Neuronal stem cell (in vitro differentiated cells): ENCODE measurements at regions not wholly inside any gene's neighbourhood (a gene's known extent, or its start where the extent isn't known, plus 50 kb on each side); places are given as distances from the start of the nearest gene placed in this dataset.

Experiments
- DNase-seq: peaks from one replicate; pipeline ENCODE4 v3.0.0-alpha.2; 2013; ENCODE audit warnings: low spot score
- H2AFZ ChIP-seq: one replicate; pipeline ENCODE4 v1.6.1; 2013; ENCODE audit warnings: mild to moderate bottlenecking, low read length, inconsistent platforms
- H2AK5ac ChIP-seq: 2 replicates; pipeline ENCODE4 v1.6.1; 2013; ENCODE audit warnings: low read depth, mild to moderate bottlenecking, inconsistent platforms, low read length, moderate library complexity, mixed read lengths
- H2BK120ac ChIP-seq: 2 replicates; pipeline ENCODE4 v1.6.1; 2013; ENCODE audit warnings: low read depth, mild to moderate bottlenecking, inconsistent platforms, low read length, moderate library complexity, mixed read lengths
- H2BK12ac ChIP-seq: one replicate; pipeline ENCODE4 v1.6.1; 2013; ENCODE audit warnings: low read length, inconsistent platforms
- H2BK15ac ChIP-seq: 2 replicates; pipeline ENCODE4 v1.6.1; 2013; ENCODE audit warnings: mild to moderate bottlenecking, low read length, inconsistent platforms, mixed read lengths
- H2BK5ac ChIP-seq: one replicate; pipeline ENCODE4 v1.6.1; 2013; ENCODE audit warnings: inconsistent platforms, mild to moderate bottlenecking, low read length, moderate library complexity
- H3K14ac ChIP-seq: one replicate; pipeline ENCODE4 v1.6.1; 2013; ENCODE audit warnings: low read length, inconsistent platforms
- H3K18ac ChIP-seq: 2 replicates; pipeline ENCODE4 v1.6.1; 2013; ENCODE audit warnings: low read length, inconsistent platforms
- H3K23ac ChIP-seq: 2 replicates; pipeline ENCODE4 v1.6.1; 2013; ENCODE audit warnings: low read depth, mild to moderate bottlenecking, mixed read lengths, low read length, inconsistent platforms; ENCODE audit not compliant: poor library complexity
- H3K27ac ChIP-seq: replicated peaks from 3 replicates; pipeline ENCODE4 v1.5.1; 2013; ENCODE audit warnings: low read length, inconsistent platforms
- H3K27me3 ChIP-seq, 3 experiments: 2 replicates each; pipeline ENCODE4 v1.6.1; 2013; ENCODE audit warnings: low read length in 3 of 3, mild to moderate bottlenecking in 2 of 3, inconsistent platforms in 1 of 3, low read depth in 1 of 3, mixed read lengths in 1 of 3, moderate library complexity in 1 of 3; ENCODE audit not compliant: control insufficient read depth in 3 of 3, insufficient read depth in 3 of 3
- H3K36me3 ChIP-seq, 2 donors: replicated peaks in 1 of 2; 2 replicates each; pipeline ENCODE4 v1.6.1; 2013; ENCODE audit warnings: low read length in 2 of 2; ENCODE audit not compliant: control insufficient read depth in 2 of 2, insufficient read depth in 2 of 2
- H3K4ac ChIP-seq: 2 replicates; pipeline ENCODE4 v1.6.1; 2013; ENCODE audit warnings: inconsistent platforms, mild to moderate bottlenecking, low read length, moderate library complexity
- H3K4me1 ChIP-seq, 2 donors: 1 replicate in 1 of 2; 2 replicates in 1 of 2; pipeline ENCODE4 v1.6.1; 2013; ENCODE audit warnings: low read length in 2 of 2, low read depth in 1 of 2; ENCODE audit not compliant: control insufficient read depth in 2 of 2, insufficient read depth in 1 of 2
- H3K4me2 ChIP-seq: one replicate; pipeline ENCODE4 v1.6.1; 2013; ENCODE audit warnings: mild to moderate bottlenecking, low read length, inconsistent platforms; ENCODE audit not compliant: insufficient read depth, poor library complexity, severe bottlenecking
- H3K4me3 ChIP-seq, 2 donors: 2 replicates each; pipeline ENCODE4 v1.5.1; 2013; ENCODE audit warnings: low read length in 2 of 2, mild to moderate bottlenecking in 2 of 2, inconsistent platforms in 1 of 2, moderate library complexity in 1 of 2
- H3K79me1 ChIP-seq: one replicate; pipeline ENCODE4 v1.6.1; 2013; ENCODE audit warnings: low read depth, mild to moderate bottlenecking, inconsistent platforms, low read length, moderate library complexity
- H3K9ac ChIP-seq: one replicate; pipeline ENCODE4 v1.6.1; 2013; ENCODE audit warnings: mild to moderate bottlenecking, low read depth, low read length, inconsistent platforms; ENCODE audit not compliant: poor library complexity
- H3K9me3 ChIP-seq, 2 donors: replicated peaks in 1 of 2; 2 replicates each; pipeline versions ENCODE3 to v1.6.1; 2013; ENCODE audit warnings: low read length in 2 of 2, mild to moderate bottlenecking in 2 of 2, inconsistent platforms in 1 of 2, low read depth in 1 of 2, mixed read lengths in 1 of 2, moderate library complexity in 1 of 2; ENCODE audit not compliant: control insufficient read depth in 2 of 2, insufficient read depth in 1 of 2
- H4K8ac ChIP-seq: one replicate; pipeline ENCODE4 v1.6.1; 2013; ENCODE audit warnings: low read depth, mild to moderate bottlenecking, inconsistent platforms, low read length, moderate library complexity
- H4K91ac ChIP-seq: one replicate; pipeline ENCODE4 v1.6.1; 2013; ENCODE audit warnings: low read length, low read depth, mild to moderate bottlenecking, inconsistent platforms; ENCODE audit not compliant: poor library complexity
- WGBS, 2 donors: extraction: QIAGEN DNeasy Blood & Tissue Kit; methylation state at CpG; one replicate each; pipeline ENCODE4 v1.1.7; 2013; ENCODE audit warnings: missing lambda C conversion rate in 2 of 2, mixed read lengths in 1 of 2; ENCODE audit not compliant: insufficient read length in 2 of 2, insufficient replicate concordance in 1 of 2; ENCODE audit errors: extremely low coverage in 2 of 2; 5-methylcytosine and 5-hydroxymethylcytosine counted together

DNA sequence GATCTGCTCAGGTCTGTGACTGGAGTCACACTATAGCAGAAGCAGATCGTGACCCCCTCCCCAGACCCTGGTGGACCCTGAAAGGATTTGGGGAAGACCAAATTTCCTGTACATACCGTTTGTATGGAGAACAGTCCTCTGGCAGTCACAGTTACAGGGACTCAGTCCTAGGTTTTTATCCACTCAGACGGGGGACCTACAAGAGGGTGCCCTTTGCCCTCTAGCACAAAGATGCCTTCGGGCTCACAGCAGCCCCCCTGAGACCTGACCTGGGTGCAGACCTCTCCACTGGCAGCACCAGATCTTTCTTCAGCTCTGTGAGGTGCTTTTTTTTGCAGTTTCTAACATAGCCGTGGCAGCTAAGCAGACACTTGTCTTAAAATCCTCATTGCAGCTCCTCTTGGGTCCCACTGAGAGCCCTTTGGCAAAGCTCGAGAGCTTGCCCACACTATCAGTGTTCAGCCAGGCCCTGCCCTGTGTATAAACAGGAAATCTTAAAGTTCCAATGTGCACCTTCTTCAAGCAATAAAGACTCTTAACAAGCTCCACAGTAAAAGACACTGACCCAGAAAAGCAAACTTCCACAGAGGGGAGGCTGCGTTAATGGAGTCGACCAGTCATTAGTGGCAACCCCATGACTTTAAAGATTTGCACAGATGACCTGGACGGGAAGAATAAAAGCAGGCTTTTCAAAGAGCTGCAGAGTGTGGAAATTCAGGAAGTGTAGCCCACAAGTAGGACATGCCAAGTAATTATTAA lies 71.8 kb upstream of the LHFPL2 start:
- Histone ChIP-seq H3K4ac (no peak overlapping the region), H3K9me3 (no peaks in the 10 kb centered on the region), H2BK12ac (no peak overlapping the region), H3K18ac (no peak overlapping the region), H3K23ac (no peak overlapping the region), H2BK120ac (no peak overlapping the region), H4K8ac (no peak overlapping the region), H2BK15ac (no peak overlapping the region), H3K27ac (peak overlapping the region; percentile 62), H2AFZ (peak overlapping the region; percentile 81), H3K79me1 (no peaks in the 10 kb centered on the region), H2AK5ac (no peak overlapping the region), H3K4me3 (no peak overlapping the region), H3K9ac (no peak overlapping the region), H3K14ac (no peak overlapping the region), H2BK5ac (no peak overlapping the region), H3K4me1 (peaks cover 10% of the 10 kb centered on the region in 2 donors), H3K4me2 (no peak overlapping the region), H3K36me3 (no peaks in the 10 kb centered on the region), H3K27me3 (peaks cover 0 to 6% (median 0%) of the 10 kb centered on the region in 3 experiments), H4K91ac (no peak overlapping the region)
- WGBS, 2 donors = no CpG with 5 or more reads among the region's 9 CpGs
- DNase-seq = peak; percentile 26

DNA sequence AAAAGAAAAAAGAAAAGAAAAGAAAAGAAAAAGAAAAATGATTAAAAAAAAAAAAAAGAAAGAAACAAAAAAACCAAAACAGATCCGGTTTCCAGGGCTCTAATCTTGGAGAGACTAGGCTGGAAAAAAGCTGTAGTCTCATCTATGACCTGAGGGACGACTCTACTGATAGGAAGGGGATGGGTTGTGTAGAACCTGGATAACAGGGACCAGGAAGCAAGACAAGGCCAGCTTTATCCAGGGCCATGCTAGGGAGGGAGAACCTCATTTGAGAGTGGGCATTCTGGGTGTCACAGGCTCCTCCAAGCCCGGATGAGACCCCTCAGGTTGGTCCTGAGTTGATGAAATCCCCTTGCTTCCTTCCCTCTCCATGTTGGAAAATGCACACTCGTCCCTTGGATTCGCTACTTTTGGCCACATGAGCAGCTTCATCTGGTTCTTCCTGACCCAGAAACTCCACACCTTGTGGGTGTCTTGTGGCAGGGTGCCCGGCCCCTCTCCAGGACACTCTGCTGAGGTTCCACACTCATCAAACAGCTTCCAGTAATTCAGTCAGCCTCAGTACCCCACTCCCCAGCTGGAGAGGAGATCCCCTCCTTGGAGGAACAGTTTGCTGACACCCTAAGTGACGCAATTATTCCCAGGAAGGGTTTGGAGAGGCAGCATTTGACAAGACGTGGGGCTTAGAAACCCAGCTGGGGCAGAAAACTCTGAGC lies 71.1 kb upstream of the LHFPL2 start:
- no peak overlapping the region for H3K4me3 ChIP-seq
- peak overlapping the region; percentile 51 for H3K18ac ChIP-seq
- no CpG with 5 or more reads among the region's 8 CpGs for WGBS, 2 donors

DNA sequence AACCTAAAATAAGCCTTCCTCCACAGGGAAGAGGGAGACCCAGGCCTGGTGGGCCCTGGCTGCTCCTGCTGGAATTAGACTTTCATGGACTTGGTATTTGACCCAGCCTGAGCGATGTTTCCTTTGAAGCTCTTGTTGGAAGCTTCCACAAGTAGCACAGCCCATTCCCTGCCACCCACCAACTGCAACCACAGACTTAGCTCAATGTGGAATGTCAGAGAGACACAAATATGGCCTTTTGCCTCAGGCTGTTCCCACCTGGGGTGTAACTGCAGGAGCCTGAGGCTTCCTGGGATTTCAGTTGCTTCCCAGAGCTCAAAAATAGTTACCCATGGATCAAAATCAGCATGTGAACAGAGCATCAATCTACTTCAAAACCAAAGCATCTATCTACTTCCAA lies 70.3 kb upstream of the LHFPL2 start:
- Histone ChIP-seq H3K27me3 (peaks cover 0 to 6% (median 0%) of the 10 kb centered on the region in 3 experiments), H2BK120ac (no peak overlapping the region), H3K9me3 (no peaks in the 10 kb centered on the region), H3K23ac (peak overlapping the region; percentile 57), H2BK5ac (no peak overlapping the region), H2AFZ (no peak overlapping the region), H3K14ac (no peak overlapping the region), H3K4ac (no peak overlapping the region), H3K36me3 (no peaks in the 10 kb centered on the region), H2AK5ac (no peak overlapping the region), H2BK15ac (no peak overlapping the region), H2BK12ac (no peak overlapping the region), H4K8ac (no peak overlapping the region), H4K91ac (no peak overlapping the region), H3K18ac (no peak overlapping the region), H3K79me1 (no peaks in the 10 kb centered on the region), H3K9ac (no peak overlapping the region), H3K27ac (no peak overlapping the region), H3K4me1 (peaks cover 10% of the 10 kb centered on the region in 2 donors), H3K4me2 (no peak overlapping the region), H3K4me3 (no peak overlapping the region)
- WGBS, 2 donors = no CpG with 5 or more reads among the region's 1 CpG
- no peak for DNase-seq

More for the DNA sequence above, 71.1 kb upstream of the LHFPL2 start:
- no peak overlapping the region for H3K14ac ChIP-seq
- H3K4me1 ChIP-seq = peaks cover 10% of the 10 kb centered on the region in 2 donors
- H3K23ac ChIP-seq = no peak overlapping the region
- no peak for DNase-seq
- H2AK5ac ChIP-seq = no peak overlapping the region
- H3K4me2 ChIP-seq = no peak overlapping the region
- peaks cover 0 to 6% (median 0%) of the 10 kb centered on the region in 3 experiments for H3K27me3 ChIP-seq
- no peak overlapping the region for H2BK12ac ChIP-seq
- H4K8ac ChIP-seq = no peak overlapping the region
- no peak overlapping the region for H2BK120ac ChIP-seq
- no peaks in the 10 kb centered on the region for H3K79me1 ChIP-seq
- no peaks in the 10 kb centered on the region for H3K36me3 ChIP-seq
- no peak overlapping the region for H3K9ac ChIP-seq
- H4K91ac ChIP-seq = no peak overlapping the region
- no peaks in the 10 kb centered on the region for H3K9me3 ChIP-seq
- H3K27ac ChIP-seq = no peak overlapping the region
- H3K4ac ChIP-seq = no peak overlapping the region
- H2BK15ac ChIP-seq = no peak overlapping the region
- no peak overlapping the region for H2BK5ac ChIP-seq
- H2AFZ ChIP-seq = peak overlapping the region; percentile 81
